GM21367 (cell line): ENCODE measurements at regions not wholly inside any gene's neighbourhood (a gene's known extent, or its start where the extent isn't known, plus 50 kb on each side); places are given as distances from the start of the nearest gene placed in this dataset.
"Not testable (repeated sequence)": the region's sequence is repeated elsewhere in the genome, so short reads cannot be mapped to it uniquely, and the experiment has no call there.

Source experiments
- ATAC-seq: cut with Tn5 transposase; IDR thresholded peaks from one replicate; pipeline ENCODE4 v1.9.1; 2021; ENCODE audit not compliant: unreplicated experiment

- no peak for ATAC-seq
These were observed 591.4 kb upstream of the CDH11 start for GRCh38 chr16:65713181-65713808.

DNA sequence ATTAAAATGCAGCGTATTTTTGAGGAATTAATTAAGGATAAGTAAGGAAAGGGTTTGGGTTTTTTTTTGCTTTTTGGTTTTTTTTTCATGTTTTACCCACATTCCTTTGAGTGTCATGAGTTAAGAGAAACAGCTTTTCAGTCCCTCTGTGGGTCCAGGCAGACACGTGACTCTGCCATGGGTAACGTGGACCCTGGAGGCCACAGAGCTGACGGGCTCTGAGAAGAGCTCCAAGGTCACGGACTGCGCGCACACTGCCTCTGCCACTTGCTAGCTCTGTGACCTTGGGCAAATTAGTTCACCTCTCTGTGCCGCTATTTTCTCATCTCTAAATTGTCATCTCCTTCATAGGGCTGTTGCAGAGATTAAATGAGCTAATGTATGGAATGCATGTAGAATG lies 588.2 kb upstream of the CDH11 start:
- no peak for ATAC-seq

DNA sequence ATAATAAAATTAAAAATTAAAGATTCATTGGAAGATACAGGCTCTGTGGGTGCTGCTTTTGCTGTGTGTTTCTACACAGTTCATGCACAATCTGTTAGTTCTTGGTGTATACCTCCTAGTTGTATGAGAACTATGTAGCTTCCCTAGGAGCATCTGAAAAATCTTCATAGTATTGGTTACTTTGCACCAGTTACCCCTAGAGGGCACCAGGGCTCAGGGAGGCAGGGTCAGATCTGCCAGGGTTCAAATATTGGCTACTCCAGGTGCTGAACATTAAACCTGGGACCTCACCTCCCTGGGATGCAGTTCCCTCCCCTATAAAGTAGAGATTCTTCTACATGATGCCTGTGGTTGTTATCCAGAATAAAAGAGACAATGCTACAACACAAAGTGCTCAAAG lies 583.0 kb upstream of the CDH11 start:
- ATAC-seq, result no peak

- no peak for ATAC-seq
These were observed 581.0 kb upstream of the CDH11 start for GRCh38 chr16:65702707-65703402.

- ATAC-seq, result no peak
These were observed 578.7 kb upstream of the CDH11 start for GRCh38 chr16:65700596-65700995.

DNA sequence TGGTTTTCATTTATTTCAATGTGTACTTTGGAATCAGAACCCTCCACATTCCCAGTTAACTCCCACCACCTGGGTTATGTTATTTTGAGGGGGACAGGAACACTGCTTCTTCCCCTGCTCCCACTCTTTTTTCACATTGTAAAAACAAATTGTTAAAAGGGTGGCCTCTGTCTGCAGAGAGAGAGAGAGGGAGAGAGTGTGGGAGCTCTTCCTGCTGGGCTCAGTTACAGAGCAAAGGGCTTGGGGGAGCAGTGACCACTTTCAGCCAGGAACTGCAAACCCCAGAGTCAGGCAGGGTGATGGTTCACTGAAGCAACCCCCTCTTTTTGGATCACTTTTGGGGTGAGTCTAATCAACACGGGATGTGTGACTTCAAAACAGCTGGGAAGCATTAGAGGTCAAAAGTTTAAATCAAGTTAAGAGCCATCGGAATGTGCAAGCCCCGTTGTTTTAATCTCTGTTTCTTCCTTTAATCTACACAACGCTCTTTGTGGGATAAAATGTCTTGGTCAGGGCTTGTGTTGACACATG lies 577.0 kb upstream of the CDH11 start:
- no peak for ATAC-seq

DNA sequence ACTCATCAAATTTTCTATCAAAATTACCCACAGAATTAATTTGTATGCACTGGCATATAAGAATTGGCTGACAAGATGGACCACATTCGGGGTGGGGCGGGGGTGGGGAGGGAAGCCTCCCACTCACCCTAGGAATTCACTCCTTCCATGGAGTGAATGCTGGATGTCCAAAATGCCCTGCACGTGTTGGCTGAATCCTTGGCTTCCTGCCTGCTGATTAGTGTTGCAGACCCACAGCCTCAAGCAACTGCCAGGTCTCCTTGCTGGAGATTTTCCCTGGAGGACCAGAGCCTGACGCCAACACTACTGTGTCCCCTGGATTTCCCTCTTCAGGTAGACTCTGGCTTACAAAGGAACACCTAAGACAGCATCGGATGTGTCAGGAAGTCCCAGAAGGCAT lies 575.7 kb upstream of the CDH11 start:
- no peak for ATAC-seq

DNA sequence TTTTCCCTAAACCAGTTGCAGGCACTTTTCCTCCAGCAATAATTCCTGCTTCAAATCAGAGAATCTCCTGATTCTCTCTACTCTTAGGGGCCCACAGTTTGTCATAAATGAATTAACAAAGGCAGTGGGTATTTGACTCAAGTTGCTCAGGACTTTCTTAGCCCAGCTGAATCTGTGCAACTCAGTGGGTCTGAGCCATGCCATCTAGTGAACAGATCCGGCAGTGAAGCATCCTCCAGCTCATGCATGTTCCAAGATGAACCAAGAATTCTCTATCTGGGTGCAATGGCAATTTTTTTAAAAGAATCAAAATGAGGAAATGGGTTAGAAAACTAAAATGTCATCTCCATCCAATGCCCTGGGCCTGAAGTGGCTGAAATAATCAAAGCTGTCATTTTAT lies 575.2 kb upstream of the CDH11 start:
- no peak for ATAC-seq

DNA sequence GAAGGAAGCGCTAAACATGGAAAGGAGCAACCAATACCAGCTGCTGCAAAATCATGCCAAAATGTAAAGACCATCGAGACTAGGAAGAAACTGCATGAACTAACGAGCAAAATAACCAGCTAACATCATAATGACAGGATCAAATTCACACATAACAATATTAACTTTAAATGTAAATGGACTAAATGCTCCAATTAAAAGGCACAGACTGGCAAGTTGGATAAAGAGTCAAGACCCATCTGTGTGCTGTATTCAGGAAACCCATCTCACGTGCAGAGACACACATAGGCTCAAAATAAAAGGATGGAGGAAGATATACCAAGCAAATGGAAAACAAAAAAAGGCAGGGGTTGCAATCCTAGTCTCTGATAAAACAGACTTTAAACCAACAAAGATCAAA lies 570.0 kb upstream of the CDH11 start:
- not testable (repeated sequence) for ATAC-seq

DNA sequence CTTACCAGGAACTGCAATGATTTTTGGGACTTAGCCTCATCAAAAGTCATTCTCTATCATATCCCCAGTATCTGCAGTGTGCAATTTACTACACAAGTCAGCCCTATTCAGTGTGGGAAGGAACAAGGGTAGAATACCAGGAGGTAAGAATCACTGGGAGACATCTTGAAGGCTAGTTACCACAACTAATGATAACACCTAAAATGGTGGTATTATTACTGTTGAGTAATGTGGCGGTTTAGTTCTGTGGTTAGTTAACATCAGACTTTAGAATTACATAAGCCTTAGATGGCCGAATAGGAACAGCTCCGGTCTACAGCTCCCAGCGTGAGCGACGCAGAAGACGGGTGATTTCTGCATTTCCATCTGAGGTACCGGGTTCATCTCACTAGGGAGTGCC lies 567.9 kb upstream of the CDH11 start:
- ATAC-seq, result no peak

- no peak for ATAC-seq
These were observed 566.4 kb upstream of the CDH11 start for GRCh38 chr16:65688301-65688700.

DNA sequence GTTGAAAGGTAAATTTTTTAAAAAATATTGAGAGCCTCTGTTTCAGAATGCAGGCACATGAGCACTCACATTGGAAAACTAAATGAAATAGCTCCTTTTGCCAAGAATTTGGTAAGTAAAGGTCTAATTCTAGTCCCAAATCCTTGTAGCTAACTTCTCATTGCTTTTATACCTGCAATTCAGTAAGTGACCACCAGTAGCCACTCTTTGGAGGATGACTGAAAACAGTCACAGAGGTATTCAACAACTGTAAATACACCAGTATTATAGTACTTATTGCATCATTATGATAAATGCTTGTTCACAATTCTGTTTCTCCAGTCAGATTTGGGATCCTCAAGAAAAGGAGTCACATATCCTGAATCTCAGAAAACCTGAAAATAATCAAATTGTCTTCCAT lies 562.4 kb upstream of the CDH11 start:
- ATAC-seq, result no peak

GRCh38 chr16:65681406-65681805 lies 559.5 kb upstream of the CDH11 start:
- ATAC-seq, result no peak

- no peak for ATAC-seq
These were observed 557.9 kb upstream of the CDH11 start for GRCh38 chr16:65679785-65680184.

DNA sequence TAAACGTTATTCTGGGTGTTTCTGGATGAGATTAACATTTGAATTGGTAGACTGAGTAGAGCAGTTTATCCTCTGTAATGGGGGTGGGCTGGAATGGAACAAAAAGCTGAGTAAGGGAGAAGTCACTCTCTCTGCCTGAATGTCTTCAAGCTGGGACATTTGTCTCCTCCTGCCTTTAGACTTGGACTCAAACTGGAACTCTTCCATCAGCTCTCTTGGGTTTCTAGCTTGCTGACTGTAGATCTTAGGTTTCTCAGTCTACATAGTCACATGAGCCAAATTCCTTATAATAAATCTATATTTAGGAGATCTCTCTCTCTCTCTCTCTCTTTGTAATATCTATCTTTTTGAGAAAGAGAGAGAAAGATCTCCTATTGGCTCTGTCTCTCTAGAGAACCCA lies 553.3 kb upstream of the CDH11 start:
- no peak for ATAC-seq

GRCh38 chr16:65672960-65673359 lies 551.1 kb upstream of the CDH11 start:
- ATAC-seq, result no peak

GRCh38 chr16:65671071-65671470 lies 549.2 kb upstream of the CDH11 start:
- ATAC-seq, result no peak

DNA sequence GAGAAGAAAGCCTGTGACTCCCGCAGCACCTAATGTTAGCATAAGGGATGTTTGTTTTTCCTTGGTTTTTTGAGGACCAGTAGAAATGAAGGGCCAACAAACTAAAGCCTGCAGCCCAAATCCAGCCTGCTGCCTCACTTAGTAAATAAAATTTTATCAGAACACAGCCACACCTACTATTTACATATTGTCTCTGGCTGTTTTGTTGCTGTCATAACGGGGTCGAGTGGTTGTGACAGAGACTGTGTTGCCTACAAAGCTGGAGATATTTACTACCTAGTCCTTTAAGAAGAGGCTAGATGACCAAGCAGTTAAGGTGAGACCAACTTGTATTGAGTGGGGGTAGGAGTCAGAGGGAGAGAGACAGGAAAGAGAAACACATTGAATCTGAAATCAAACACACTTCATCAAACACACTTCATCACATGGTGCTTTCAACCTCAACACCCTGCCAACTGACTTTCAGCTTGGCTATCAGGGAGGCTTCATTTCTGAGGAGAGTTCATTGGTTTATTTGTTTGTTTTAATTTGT lies 546.3 kb upstream of the CDH11 start:
- ATAC-seq, result no peak

- ATAC-seq, result no peak
These were observed 545.2 kb upstream of the CDH11 start for GRCh38 chr16:65667011-65667578.

DNA sequence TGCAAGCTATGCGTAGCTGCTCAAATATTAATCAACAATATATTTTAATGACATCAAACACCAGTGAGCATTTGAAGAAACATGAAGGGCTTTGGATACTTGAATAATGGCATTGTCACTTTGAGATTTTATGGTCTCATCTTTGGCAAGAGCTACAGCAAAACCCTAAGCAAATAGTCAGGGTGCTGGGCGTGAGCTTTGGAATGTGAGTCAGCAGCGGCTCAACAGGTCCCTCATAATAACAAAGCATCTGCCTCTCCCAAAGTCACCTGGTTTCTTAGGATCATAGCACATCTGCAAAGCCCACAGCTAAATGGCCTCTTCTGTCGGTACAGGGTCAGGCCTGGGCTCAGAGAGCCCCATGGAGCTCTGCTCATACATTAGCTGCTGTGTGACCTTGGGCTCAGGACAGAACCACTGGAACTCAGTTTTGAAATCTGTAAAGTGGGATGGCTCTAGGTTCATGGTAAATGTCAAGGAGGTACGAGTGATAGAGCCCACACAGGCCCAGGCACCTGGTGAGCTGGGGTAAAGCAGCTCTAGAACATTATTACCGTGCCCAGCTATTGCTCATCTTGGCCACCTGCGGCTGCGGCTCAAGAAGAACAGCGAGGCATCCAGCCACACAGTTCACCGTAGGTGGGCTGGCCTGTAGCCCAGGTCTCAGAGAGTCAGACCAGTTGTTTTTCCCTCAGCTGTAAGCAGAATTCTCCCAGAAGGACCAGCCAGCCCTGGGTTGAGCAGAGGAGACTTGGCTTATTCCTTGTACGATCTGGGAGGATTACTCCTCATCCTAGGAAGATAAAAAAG lies 544.5 kb upstream of the CDH11 start:
- no peak for ATAC-seq

DNA sequence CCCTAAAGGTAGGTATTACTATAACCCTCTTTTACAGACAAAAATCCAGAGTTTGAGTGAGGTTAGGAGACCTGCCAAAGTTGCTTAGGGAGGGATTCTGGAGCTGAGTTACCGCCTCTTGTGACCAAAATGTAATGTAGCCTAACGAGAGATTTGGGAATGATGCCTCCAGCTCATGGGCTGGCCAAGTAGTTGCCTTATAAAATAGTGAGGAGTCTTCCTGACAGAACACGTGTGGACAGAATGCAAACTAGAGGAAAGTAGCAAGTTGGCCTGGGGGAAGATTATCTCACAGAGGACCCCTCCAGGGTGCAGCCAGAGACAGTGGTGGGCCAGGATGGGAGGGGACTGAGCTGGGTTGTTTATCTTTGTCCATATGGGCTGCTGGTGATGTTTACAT lies 543.7 kb upstream of the CDH11 start:
- ATAC-seq, result no peak
